Activated CD8-positive, alpha-beta memory T cell treated with anti-CD3 and anti-CD28 coated beads, Interleukin-2, amount 50 U/mL, for 48 hours (primary cell): ENCODE measurements at regions not wholly inside any gene's neighbourhood (a gene's known extent, or its start where the extent isn't known, plus 50 kb on each side); places are given as distances from the start of the nearest gene placed in this dataset.
"Not testable (repeated sequence)": the region's sequence is repeated elsewhere in the genome, so short reads cannot be mapped to it uniquely, and the experiment has no call there.

Experiments used
- DNase-seq: peaks from one replicate; pipeline ENCODE4 v3.0.0-alpha.2; 2020

DNA sequence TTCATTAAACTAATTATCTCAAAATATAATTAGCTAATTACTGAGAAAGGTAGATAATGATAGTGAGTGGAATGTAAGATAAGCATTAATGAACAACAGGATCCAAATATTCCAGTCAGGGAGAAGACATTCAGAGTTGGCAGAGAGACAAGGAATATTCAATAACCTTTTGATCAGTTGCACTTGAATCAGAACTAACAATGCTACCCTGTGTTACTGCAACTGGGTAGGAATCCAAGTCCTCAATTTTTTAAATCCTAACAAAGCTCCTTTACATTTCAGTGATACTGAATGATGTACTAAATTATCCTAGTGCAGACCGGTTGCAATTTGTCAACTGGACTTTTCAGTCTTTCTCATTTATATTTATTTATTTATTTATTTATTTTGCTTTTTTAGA lies 107.1 kb upstream of the MIR17HG start:
- DNase-seq, result no peak

DNA sequence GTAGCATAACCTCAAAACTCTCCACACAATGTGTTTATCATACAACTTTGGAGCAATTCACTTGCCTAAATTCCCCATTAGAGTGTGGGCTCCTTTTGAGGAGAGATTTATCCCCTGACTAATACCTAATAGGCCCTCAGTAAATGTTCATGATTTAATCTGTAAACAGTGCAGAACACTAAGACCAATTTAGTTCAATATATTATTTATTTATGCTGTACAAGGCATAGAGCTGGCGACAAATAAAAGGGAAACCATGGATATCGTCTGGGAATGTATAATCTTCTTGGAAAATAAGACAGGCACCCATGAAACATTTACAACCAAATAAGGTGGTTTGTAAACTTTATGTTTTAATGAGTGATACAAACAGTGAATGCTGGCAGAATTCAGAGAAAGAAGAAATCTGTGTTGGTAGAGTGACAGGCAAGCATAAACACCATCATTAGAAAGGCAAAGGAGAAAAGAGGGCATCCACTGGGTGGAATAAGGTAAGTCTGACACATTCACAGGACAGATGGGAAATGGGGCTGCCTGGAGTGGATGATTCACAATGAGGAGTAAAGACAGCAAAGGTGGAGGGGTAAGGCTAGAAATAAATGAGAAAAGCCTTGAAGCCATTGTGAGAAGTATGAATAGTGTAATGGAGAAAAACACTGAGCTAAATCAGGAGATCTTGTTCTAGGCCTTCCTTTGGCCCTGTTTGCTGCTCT lies 106.1 kb upstream of the MIR17HG start:
- DNase-seq, result no peak

DNA sequence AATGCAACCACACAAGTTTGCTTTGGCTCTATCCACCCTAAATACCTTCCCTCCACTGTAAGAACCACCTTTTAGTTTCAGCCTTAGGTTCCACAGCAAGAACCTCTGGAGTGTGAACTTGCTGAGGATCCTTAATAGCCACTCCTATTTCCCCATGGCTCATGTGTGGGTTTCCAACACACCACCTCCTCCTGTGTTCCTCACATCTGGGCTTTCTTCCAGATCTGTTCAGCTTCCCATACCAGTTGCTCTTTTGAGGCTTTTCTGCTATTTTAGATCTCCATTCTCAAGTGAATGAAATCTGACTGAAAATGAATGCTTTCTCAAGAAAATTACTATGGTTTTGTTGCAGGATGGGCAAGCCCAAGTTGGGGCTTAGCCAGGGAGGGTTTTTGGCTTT lies 104.8 kb upstream of the MIR17HG start:
- DNase-seq, result no peak

DNA sequence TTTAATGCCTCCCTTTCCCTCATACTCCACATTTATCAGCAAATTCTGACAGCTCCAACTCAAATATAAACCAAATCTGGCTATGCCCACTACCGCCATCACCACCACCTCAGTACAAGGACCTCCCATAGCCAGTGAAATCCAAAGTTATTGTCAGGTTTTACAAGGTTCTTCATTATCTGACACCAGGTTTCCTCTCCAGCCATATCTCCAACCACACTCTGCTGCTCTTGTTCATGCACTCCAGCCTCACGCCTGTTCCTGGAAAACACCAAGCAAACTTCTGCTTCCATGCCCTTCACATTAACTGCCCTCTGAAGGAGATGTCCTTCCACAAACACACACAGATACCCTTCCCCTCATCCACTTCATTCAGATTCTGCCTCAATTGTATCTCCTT lies 102.2 kb upstream of the MIR17HG start:
- DNase-seq, result no peak

DNA sequence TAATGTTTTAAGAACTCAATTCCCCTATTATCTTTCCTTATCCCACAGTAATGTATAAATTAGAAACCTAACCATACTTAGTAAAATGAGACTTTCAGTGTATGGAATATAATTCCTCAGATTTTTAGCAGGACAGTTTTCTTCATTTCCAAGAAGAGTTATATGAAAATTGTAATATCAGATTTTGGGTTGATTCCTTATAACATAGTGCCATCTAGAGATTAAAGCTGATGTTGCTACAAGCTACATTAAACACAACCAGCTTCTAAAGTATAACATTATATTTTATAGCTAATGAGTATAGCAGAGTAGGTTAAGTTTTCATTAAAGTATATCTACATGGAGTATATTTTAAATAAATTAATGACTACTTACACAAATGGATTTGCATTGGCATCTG lies 99.7 kb upstream of the MIR17HG start:
- no peak for DNase-seq

DNA sequence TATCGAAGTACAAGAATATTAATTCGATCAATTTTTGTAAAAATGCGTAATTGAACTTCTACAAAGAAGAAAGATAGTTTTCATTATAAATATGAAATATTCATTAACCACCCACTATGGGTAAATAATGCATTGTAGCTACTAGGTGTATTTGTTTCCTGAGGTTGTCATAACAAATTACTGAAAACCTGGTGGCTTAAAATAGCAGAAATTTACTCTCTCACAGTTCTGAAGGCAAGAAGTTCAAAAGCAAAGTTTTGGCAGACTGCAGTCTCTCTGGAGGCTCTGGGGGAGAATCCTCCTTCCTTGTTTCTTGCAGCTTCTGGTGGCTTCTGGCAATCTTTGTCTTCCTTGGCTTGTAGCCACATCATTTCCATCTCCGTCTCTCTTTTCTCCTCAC lies 99.2 kb upstream of the MIR17HG start:
- DNase-seq, result no peak

DNA sequence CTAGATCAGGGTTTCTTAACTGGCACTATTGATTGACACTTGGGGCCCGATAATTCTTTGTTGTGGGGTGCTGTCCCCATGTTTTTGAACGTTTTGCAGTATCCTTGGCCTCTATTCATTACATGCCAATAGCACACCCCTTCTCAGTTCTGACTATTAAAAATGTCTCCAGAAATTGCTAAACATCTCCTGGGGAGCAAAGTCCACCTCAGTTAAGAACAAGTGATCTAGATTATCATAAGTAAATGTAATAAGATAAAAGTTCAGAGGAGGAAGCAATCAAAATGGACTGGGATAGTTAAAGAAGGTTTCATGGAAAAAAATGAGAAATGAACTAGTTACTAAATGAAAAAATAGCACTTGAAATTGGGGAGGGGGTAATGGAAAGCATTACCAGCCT lies 98.1 kb upstream of the MIR17HG start:
- DNase-seq, result no peak

DNA sequence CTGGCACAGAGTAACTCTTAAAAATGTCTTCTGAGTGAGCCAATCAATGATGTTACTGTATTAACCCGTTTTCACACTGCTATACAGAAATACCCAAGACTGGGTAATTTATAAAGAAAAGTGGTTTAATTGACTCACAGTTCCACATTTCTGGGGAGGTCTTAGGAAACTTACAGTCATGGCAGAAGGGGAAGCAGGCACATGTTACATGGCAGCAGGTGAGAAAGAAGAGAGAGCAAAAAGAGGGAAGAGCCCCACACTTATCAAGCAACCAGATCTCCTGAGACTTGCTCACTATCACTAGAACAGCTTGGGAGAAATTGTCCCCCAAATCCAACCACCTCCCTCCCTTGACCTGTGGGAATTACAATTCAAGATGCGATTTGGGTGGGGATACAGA lies 97.6 kb upstream of the MIR17HG start:
- DNase-seq, result no peak

DNA sequence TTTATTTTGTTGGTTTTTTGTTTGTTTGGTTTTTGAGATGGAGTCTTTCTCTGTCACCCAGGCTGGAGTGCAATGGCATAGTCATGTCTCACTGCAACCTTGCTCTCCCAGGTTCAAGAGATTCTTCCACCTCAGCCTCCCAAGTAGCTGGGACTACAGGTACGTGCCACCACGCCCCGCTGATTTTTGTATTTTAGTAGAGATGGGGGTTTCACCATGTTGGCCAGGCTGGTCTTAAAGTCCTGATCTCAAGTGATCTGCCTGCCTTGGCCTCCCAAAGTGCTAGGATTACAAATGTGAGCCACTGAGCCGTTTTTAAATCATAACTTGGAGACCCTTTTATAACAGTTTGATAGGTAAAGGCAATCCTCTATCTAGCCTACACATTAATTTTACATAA lies 95.9 kb upstream of the MIR17HG start:
- not testable (repeated sequence) for DNase-seq

DNA sequence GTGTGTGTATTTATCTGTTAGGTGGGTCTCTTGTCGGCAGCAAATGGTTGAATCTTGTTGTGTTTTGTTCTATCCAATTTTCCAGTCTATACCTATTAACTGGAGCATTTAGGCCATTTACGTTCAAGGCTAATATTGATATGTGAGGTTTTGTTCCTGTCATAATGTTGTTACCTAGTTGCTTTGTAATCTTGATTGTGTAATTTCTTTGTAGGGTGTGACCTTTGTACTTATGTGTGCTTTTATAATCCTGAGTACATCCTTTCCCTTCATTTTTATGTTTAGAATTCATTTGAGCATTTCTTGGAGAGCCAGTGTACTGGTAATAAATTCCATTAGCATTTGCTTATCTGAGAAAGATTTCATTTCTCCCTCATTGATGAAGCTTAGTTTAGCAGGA lies 83.0 kb upstream of the MIR17HG start:
- DNase-seq, result no peak

DNA sequence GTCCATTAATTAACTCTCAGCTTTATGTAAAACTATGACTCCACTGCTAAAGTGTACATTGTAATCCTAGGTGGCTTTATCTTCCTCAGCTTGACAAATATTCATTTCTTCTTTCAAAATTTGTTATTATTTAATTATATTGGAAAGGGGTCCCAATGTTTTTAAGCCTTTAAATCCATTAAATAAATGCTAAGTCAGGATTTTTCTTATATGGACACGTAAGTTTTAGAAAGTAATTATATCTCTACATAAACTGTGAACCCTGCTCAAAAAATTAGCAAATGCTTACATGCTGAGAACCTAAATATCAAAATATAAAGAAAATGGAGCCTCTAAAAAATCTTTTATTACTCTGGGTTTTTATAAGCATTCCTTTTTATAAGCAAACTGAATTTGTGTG lies 78.2 kb upstream of the MIR17HG start:
- DNase-seq, result no peak

DNA sequence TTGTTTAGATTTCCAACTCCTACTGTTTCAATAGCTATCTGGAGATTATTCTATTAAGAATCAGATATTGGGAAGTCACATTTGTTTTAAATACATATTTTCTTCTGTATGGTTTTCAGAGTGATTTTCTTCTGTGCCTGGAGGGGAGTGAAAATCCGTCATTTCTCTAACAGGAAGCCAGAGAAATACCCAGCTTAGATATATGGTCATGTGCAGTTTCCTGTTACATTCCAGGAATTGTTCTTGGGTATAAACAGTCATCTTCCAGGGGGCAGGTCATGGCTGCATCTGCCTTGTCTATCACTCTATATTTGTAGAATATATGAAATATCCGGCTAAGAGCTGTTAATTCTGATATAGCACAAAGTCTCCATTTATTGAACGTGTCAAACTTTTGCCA lies 77.5 kb upstream of the MIR17HG start:
- no peak for DNase-seq

DNA sequence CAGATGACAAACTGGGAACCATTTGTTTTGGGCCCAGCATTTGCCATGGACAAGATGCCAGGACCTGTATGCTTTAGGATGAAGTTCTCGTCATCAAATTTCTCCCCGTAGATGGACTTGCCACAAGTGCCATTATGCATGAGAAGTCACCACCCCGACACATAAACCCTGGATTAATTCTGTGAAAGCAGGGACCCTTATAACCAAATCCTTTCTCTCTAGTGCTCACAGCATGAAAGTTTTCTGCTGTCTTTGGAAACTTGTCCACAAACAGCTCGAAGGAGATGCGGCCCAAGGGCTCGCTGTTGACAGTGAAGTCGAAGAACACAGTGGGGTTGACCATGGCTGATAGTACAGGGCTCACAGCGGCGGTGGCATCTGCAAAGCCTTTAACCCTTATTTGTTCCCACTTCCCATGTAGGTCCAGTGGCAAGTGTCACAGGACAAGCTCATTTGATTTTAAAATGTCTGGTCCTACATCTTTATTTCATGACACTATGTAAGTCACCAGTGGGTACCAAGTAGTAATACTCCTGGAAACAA lies 75.2 kb upstream of the MIR17HG start:
- DNase-seq, result no peak

DNA sequence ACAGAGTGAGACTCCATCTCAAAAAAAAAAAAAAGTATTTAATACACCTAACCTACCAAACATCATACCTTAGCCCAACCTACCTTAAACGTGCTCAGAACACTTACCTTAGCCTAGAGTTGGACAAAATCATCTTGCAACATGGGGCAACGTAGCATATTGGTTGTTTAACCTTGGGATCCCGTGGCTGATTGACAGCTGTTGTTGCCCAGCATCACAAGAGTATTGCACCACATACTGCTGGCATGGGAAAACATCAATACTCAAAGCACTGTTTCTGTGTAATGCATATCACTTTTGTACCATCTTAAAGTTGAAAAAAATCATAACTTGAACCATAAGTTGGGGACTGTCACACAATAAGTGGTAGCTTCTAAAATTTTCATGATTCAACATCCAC lies 73.8 kb upstream of the MIR17HG start:
- DNase-seq, result no peak

DNA sequence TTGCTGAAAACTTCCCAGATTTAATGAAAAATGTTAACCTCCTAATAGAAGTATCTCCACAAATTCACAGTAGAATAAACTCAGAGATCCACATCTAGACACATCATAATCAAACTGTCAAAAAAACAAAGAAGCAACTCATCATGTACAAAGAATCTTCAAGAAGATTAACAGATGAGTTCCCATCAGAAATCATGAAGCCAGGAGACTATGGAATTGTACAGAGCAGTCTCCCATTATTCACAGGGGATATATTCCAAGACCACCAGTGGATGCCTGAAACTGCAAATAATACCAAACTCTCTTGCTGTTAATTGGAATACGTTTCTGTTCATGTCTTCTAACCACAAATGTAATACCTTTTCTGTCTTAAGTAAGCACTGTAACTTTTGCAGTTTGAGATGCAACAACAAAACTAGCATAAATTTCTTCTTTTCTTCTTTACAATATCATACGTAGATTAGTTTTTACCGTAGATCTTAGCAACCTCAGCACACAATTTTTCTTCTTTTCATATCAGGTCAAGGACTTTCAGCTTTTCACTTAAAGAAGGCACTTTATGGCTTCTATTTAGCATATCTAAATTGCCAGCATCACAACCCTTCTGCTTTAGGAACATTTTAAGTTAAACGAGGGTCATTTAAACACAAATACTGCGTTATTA lies 70.3 kb upstream of the MIR17HG start:
- DNase-seq, result no peak

DNA sequence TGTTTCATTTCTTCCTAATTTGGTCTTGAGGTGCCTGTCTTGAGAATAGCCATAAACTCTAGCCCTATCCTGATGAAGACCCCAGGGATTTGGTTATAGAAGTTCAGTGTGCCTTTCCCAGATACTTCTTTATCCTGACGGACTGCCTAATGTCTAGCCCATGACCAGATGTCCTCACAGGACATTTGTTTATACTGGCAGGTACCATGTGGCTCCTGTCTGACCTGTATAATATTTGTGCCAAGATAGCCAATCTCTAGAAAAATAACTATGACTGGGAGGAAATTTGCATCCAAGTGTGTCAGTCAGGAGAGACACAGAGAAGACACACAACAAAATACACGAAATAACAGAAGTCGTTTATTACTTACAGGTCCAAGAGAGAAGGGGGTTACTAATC lies 69.2 kb upstream of the MIR17HG start:
- DNase-seq, result no peak

DNA sequence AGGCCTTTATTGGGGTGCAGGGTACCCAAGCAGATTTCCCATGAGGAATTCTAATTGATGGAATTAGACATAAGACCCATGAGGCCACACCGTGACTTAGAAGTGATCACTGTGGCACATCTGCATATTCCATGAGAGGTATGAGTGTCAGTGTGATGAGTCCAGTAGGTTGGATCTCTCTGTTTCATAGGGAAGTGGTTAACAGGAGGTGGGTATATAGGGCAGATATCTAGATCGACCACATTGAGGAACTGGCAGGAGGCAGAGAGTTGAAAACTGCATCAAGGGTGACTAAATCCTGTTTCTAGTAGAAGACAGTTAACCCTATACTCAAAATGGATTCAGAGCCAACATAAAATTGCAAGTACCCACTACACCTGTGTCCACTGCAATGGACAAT lies 68.6 kb upstream of the MIR17HG start:
- DNase-seq, result no peak

DNA sequence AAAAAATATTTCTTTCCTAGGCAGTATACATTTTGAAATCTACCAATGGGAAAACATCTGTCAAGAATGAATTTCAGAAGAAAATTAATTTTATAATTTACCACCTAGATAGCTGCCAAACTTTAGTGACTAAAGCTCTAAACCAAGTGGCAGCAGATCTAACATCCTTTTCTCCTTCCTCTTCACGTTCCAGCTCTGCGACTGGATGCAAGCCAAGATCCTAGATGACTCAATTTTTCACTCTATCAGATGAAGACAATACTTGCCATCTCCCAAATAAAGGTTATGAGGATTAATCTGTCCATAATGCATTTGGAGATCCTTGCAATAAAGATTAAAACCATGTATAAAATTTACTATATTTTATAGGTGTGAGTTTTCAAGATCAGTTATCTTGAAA lies 66.7 kb upstream of the MIR17HG start:
- no peak for DNase-seq

DNA sequence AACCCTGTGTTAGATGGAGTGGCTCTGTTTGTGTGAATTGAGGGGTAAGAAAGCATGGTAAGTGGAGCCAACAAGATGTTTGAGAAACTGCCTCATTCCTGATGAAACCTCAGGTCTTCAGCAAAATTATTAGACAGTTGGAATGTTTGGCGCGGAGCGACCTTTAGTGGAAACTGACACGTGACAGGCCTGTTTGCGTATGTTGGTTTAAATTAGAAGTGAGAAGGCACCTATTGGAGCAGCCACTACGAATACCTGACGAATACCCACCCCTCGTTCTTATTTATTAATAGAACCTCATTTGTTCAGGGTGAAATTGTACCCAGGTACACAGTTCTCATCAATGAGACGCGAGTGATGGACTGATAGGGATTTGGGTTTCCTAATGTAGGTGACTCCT lies 63.2 kb upstream of the MIR17HG start:
- DNase-seq, result no peak

DNA sequence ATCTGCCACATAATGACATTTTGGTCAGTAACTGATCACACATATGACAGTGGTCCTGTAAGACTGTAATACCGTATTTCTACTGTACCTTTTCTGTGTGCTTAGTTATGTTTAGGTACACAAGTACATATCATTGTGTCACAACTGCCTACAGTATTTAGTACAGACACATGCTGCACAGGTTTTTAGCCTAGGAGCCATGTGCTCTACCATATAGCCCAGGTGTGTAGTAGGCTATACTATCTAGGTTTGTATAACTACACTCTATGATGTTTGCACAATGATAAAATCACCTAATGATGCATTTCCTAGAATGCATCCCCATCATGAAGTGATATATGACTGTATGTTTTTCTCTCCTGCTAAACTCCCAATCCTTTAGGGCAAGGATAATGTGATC lies 61.2 kb upstream of the MIR17HG start:
- no peak for DNase-seq

DNA sequence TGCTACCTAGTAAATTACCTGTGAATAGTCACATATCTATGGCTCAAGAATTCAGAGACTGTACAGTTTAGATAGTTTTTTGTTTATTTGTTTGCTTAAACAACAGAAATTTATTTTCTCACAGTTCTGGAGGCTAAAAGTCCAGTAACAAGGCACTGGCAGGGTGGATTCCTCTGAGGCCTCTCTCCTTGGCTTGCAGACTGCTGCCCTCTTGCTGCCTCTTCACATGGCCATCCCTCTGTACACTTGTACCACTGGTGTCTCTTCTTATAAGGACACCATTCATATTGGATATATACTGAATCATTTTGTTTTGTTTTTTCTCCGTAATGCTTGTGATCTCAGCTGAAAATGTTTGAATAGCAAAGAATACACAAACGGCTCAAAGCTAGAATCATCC lies 56.4 kb upstream of the MIR17HG start:
- no peak for DNase-seq

DNA sequence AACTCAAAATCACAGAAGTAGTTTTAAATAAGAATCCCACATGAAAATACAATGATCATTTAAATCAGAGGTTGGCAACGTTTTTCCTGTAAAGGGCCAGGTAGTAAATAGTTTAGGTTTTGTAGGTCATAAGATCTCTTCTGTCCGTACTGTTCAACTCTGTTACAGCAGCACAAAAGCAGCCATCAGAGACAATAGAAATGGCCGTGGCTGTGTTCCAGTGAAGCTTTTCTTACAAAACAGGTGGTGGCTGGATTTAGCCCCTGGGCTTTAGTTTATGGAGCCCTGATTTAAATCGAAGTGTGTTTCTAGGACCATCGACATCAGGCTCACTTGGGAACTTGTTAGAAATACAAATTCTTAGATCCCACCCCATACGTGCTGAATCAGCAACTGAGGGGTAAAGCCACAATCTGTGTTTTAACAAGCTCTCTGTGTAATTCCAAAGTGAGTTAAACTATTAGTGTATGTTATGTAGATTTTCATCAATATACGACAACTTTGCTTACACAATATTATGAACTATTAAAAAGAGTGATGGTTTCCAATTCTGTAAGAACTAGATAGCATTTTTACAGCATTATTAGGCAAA lies 54.8 kb upstream of the MIR17HG start:
- DNase-seq, result no peak

DNA sequence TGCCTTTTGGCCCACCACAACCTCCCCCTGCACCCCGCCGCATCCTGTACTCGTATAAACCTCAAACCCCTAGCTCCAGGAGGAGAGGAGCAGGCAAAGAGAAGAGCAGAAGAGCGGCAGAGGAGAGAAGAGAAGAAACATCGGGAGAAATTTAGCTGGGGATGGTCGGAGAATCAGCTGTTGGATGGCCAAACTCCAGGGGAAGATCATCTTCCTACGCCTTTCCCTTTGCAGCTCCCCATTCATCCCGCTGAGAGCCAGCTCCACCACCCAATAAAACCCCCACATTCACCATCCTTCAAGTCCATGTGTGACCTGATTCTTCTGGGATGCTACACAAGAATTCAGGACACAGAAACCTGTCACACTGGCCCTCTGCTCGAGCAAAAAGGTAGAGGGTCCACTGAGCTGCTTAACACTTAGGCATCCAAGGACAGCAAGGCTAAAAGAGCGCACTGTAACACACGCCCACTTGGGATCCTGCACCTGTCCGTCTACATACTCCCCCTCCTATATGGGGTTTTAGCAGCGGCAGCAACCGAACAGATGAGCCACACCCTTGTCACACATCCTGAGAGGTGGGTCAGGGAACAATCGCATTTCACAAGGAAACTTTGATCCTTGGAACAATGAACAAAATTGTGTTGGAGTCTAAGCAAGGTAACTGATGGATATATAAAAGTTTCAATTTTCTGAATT lies 51.6 kb upstream of the MIR17HG start:
- no peak for DNase-seq

DNA sequence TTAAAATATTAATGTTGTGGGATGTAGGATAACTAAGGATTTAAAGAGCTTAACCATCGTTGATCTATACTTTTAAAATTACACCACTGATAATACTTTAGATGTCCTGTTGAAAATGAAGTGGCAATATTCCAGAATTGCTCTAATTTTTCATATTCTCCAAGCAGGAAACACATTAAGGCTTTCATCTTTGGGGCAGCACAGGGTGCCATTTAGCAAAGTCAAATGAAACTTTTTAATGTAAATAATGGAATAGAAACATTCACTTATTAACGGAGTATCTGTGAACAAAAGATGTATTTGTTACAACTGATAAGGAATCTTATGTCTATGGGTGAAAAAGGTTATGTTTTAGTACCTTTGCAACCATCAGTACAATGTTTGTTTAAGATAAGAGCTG lies 50.0 kb upstream of the MIR17HG start:
- no peak for DNase-seq
